Mesenchymal stem cell (in vitro differentiated cells and primary cell): ENCODE measurements at regions not wholly inside any gene's neighbourhood (a gene's known extent, or its start where the extent isn't known, plus 50 kb on each side); places are given as distances from the start of the nearest gene placed in this dataset.

Source experiments
- DNase-seq: peaks from one replicate; pipeline ENCODE4 v3.0.0-alpha.2; 2013
- H2AFZ ChIP-seq: one replicate; pipeline ENCODE4 v1.6.1; 2013; ENCODE audit warnings: low read depth, mild to moderate bottlenecking, control low read depth, inconsistent platforms, low read length, moderate library complexity
- H2AK5ac ChIP-seq: 2 replicates; pipeline ENCODE4 v1.6.1; 2013; ENCODE audit warnings: low read length, moderate library complexity, mild to moderate bottlenecking, inconsistent platforms; ENCODE audit not compliant: severe bottlenecking
- H2BK120ac ChIP-seq: one replicate; pipeline ENCODE4 v1.6.1; 2013; ENCODE audit warnings: low read depth, mild to moderate bottlenecking, inconsistent platforms, low read length, moderate library complexity
- H2BK12ac ChIP-seq, 2 experiments: one replicate each; pipeline ENCODE4 v1.6.1; 2013; ENCODE audit warnings: inconsistent platforms in 2 of 2, low read length in 2 of 2, mild to moderate bottlenecking in 2 of 2, moderate library complexity in 2 of 2, control low read depth in 1 of 2
- H2BK15ac ChIP-seq: one replicate; pipeline ENCODE4 v1.6.1; 2013; ENCODE audit warnings: mild to moderate bottlenecking, low read depth, inconsistent platforms; ENCODE audit not compliant: poor library complexity, severe bottlenecking
- H2BK5ac ChIP-seq: 2 replicates; pipeline ENCODE4 v1.6.1; 2013; ENCODE audit warnings: low read depth, mild to moderate bottlenecking, low read length, control low read depth, inconsistent platforms; ENCODE audit not compliant: poor library complexity, severe bottlenecking
- H3K14ac ChIP-seq, 2 experiments: one replicate each; pipeline ENCODE4 v1.6.1; 2013; ENCODE audit warnings: inconsistent platforms in 2 of 2, low read length in 2 of 2, control low read depth in 1 of 2, mild to moderate bottlenecking in 1 of 2, moderate library complexity in 1 of 2
- H3K18ac ChIP-seq, 2 experiments: one replicate each; pipeline ENCODE4 v1.6.1; 2013; ENCODE audit warnings: inconsistent platforms in 2 of 2, low read length in 2 of 2, control low read depth in 1 of 2, low read depth in 1 of 2, mild to moderate bottlenecking in 1 of 2
- H3K23ac ChIP-seq, 2 experiments: one replicate each; pipeline ENCODE4 v1.6.1; 2013; ENCODE audit warnings: inconsistent platforms in 2 of 2, low read length in 2 of 2, mild to moderate bottlenecking in 2 of 2, moderate library complexity in 2 of 2, control low read depth in 1 of 2
- H3K27ac ChIP-seq: 2 replicates; pipeline ENCODE4 v1.5.1; 2013; ENCODE audit warnings: mild to moderate bottlenecking, moderate library complexity, low read length, control low read depth, inconsistent platforms; ENCODE audit not compliant: poor library complexity, severe bottlenecking
- H3K27me3 ChIP-seq, 2 experiments: 2 replicates each; pipeline versions ENCODE4 v1.6.1 to v1.7.0; 2013; ENCODE audit warnings: low read length in 2 of 2, mild to moderate bottlenecking in 2 of 2, moderate library complexity in 2 of 2, control low read depth in 1 of 2, inconsistent platforms in 1 of 2; ENCODE audit not compliant: control insufficient read depth in 1 of 2, insufficient read depth in 1 of 2
- H3K36me3 ChIP-seq, 2 experiments: 2 replicates each; pipeline versions ENCODE4 v1.6.1 to v1.7.0; 2013; ENCODE audit warnings: low read length in 2 of 2, control low read depth in 1 of 2, inconsistent platforms in 1 of 2, low read depth in 1 of 2, mild to moderate bottlenecking in 1 of 2; ENCODE audit not compliant: insufficient read depth in 2 of 2, control insufficient read depth in 1 of 2
- H3K4ac ChIP-seq, 2 experiments: one replicate each; pipeline ENCODE4 v1.6.1; 2013; ENCODE audit warnings: inconsistent platforms in 2 of 2, low read length in 2 of 2, mild to moderate bottlenecking in 2 of 2, moderate library complexity in 2 of 2, control low read depth in 1 of 2, low read depth in 1 of 2
- H3K4me1 ChIP-seq: 2 replicates; pipeline ENCODE4 v1.6.1; 2013; ENCODE audit warnings: low read depth, low read length, control low read depth; ENCODE audit not compliant: control insufficient read depth, insufficient read depth
- H3K4me2 ChIP-seq: 2 replicates; pipeline ENCODE4 v1.6.1; 2013; ENCODE audit warnings: low read length, mild to moderate bottlenecking, inconsistent platforms; ENCODE audit not compliant: poor library complexity, severe bottlenecking
- H3K4me3 ChIP-seq, 2 experiments: 2 replicates each; pipeline versions ENCODE4 v1.5.1 to v1.7.0; 2013; ENCODE audit warnings: low read length in 2 of 2, mild to moderate bottlenecking in 2 of 2, control low read depth in 1 of 2, low read depth in 1 of 2; ENCODE audit not compliant: insufficient read depth in 1 of 2
- H3K79me1 ChIP-seq: replicated peaks from 2 replicates; pipeline ENCODE4 v1.6.1; 2013; ENCODE audit warnings: mild to moderate bottlenecking, control low read depth, low read length, inconsistent platforms; ENCODE audit not compliant: poor library complexity, severe bottlenecking
- H3K9ac ChIP-seq: 2 replicates; pipeline ENCODE4 v1.7.0; 2013; ENCODE audit warnings: mild to moderate bottlenecking, low read length, moderate library complexity
- H3K9me3 ChIP-seq: 2 replicates; pipeline ENCODE4 v1.7.0; 2013; ENCODE audit warnings: mild to moderate bottlenecking, low read length; ENCODE audit not compliant: control insufficient read depth
- H4K8ac ChIP-seq: one replicate; pipeline ENCODE4 v1.6.1; 2013; ENCODE audit warnings: inconsistent platforms, mild to moderate bottlenecking, low read length, moderate library complexity
- H4K91ac ChIP-seq: one replicate; pipeline ENCODE4 v1.6.1; 2013; ENCODE audit warnings: mild to moderate bottlenecking, low read length, inconsistent platforms
- WGBS: methylation state at CpG from one replicate; pipeline ENCODE4 v1.1.7; 2013; ENCODE audit warnings: mixed read lengths; 5-methylcytosine and 5-hydroxymethylcytosine counted together

GRCh38 chr11:95586661-95587060 is 202.9 kb downstream of the FAM76B start:
- Histone ChIP-seq H3K14ac (no peak overlapping the region), H2AK5ac (no peak overlapping the region), H3K4ac (no peak overlapping the region), H2AFZ (no peak overlapping the region), H3K27me3 (no peaks in the 10 kb centered on the region), H2BK15ac (peak overlapping the region; percentile 60), H3K4me3 (no peak overlapping the region), H3K18ac (peak overlapping the region in 1 of 2 experiments; percentile 34), H4K91ac (no peak overlapping the region), H2BK12ac (peak overlapping the region in 1 of 2 experiments; percentile 24), H3K9me3 (no peaks in the 10 kb centered on the region), H3K23ac (no peak overlapping the region), H4K8ac (no peak overlapping the region), H3K27ac (no peak overlapping the region), H3K4me1 (no peaks in the 10 kb centered on the region), H3K36me3 (no peaks in the 10 kb centered on the region), H2BK5ac (no peak overlapping the region), H3K4me2 (no peak overlapping the region), H2BK120ac (no peak overlapping the region), H3K9ac (no peak overlapping the region), H3K79me1 (no peaks in the 10 kb centered on the region)
- 56% methylated on average over 2 of the region's 4 CpGs for WGBS
- DNase-seq: no peak

- H3K4me2 ChIP-seq: no peak overlapping the region
- H3K79me1 ChIP-seq: no peaks in the 10 kb centered on the region
- no peak overlapping the region for H3K27ac ChIP-seq
- no peaks in the 10 kb centered on the region for H3K36me3 ChIP-seq
- no peaks in the 10 kb centered on the region for H3K9me3 ChIP-seq
- H2BK15ac ChIP-seq: no peak overlapping the region
- no peaks in the 10 kb centered on the region for H3K27me3 ChIP-seq
- H3K23ac ChIP-seq: no peak overlapping the region
- H3K4ac ChIP-seq: no peak overlapping the region
- no peak overlapping the region for H2AFZ ChIP-seq
- H3K18ac ChIP-seq: peak overlapping the region in 1 of 2 experiments; percentile 54
- H2AK5ac ChIP-seq: no peak overlapping the region
- H2BK12ac ChIP-seq: peak overlapping the region in 1 of 2 experiments; percentile 59
- no peak overlapping the region for H3K9ac ChIP-seq
- H4K8ac ChIP-seq: no peak overlapping the region
- no peak overlapping the region for H2BK5ac ChIP-seq
- H4K91ac ChIP-seq: no peak overlapping the region
- H3K4me1 ChIP-seq: no peaks in the 10 kb centered on the region
- no peak overlapping the region for H3K4me3 ChIP-seq
- H2BK120ac ChIP-seq: no peak overlapping the region
- 80% methylated on average over 1 of the region's 1 CpG for WGBS
- H3K14ac ChIP-seq: no peak overlapping the region
- DNase-seq: peak; percentile 13
Observed at GRCh38 chr11:95586155-95586554, 203.4 kb downstream of the FAM76B start.

GRCh38 chr11:95585752-95586077 is 203.9 kb downstream of the FAM76B start:
- Histone ChIP-seq H2AFZ (no peak overlapping the region), H2BK120ac (no peak overlapping the region)

GRCh38 chr11:95585069-95585751 is 204.4 kb downstream of the FAM76B start:
- no peak overlapping the region for H2AFZ ChIP-seq
- H3K27ac ChIP-seq: no peak overlapping the region
- DNase-seq: peak; percentile 79
- no peak overlapping the region for H2AK5ac ChIP-seq
- H3K4me2 ChIP-seq: no peak overlapping the region
- H3K9me3 ChIP-seq: no peaks in the 10 kb centered on the region
- H2BK15ac ChIP-seq: no peak overlapping the region
- no peak overlapping the region for H2BK12ac ChIP-seq
- no peaks in the 10 kb centered on the region for H3K79me1 ChIP-seq
- H3K36me3 ChIP-seq: no peaks in the 10 kb centered on the region
- no peak overlapping the region for H4K8ac ChIP-seq
- no peak overlapping the region for H2BK5ac ChIP-seq
- no peak overlapping the region for H3K14ac ChIP-seq
- H3K9ac ChIP-seq: no peak overlapping the region
- no peaks in the 10 kb centered on the region for H3K27me3 ChIP-seq
- no peak overlapping the region for H4K91ac ChIP-seq
- WGBS: 0% methylated on average over 1 of the region's 3 CpGs
- no peak overlapping the region for H3K4ac ChIP-seq
- H3K18ac ChIP-seq: no peak overlapping the region
- H2BK120ac ChIP-seq: no peak overlapping the region
- no peaks in the 10 kb centered on the region for H3K4me1 ChIP-seq
- no peak overlapping the region for H3K23ac ChIP-seq
- no peak overlapping the region for H3K4me3 ChIP-seq

More at GRCh38 chr11:95585752-95586077, 203.9 kb downstream of the FAM76B start:
- Histone ChIP-seq H3K23ac (no peak overlapping the region), H3K14ac (no peak overlapping the region), H3K9me3 (no peaks in the 10 kb centered on the region), H2BK5ac (no peak overlapping the region), H3K4ac (no peak overlapping the region), H3K79me1 (no peaks in the 10 kb centered on the region), H4K91ac (no peak overlapping the region), H2BK12ac (no peak overlapping the region), H3K27ac (no peak overlapping the region), H4K8ac (no peak overlapping the region), H3K36me3 (no peaks in the 10 kb centered on the region), H2AK5ac (no peak overlapping the region), H3K27me3 (no peaks in the 10 kb centered on the region), H3K4me2 (no peak overlapping the region), H2BK15ac (no peak overlapping the region), H3K9ac (no peak overlapping the region), H3K4me3 (no peak overlapping the region), H3K18ac (no peak overlapping the region), H3K4me1 (no peaks in the 10 kb centered on the region)
- DNase-seq: no peak
- 4% methylated on average over 2 of the region's 4 CpGs for WGBS
